ENCODE measurements at regions not wholly inside any gene's neighbourhood (a gene's known extent, or its start where the extent isn't known, plus 50 kb on each side); places are given as distances from the start of the nearest gene placed in this dataset.

GRCh38 chr4:144355811-144356757 lies 215.6 kb upstream of the GYPA start:
- DNase-seq (ENCODE audit: low spot score), result peak; percentile 3
- ATAC-seq, result peak; percentile 67
- Histone ChIP-seq H3K79me2 (ENCODE audit: insufficient read depth, low read length) (no peaks in the 10 kb centered on the region), H3K36me3 (replicated peaks in 1 of 2; ENCODE audit: control insufficient read depth in 1 of 2, insufficient read depth in 2 of 2, low read length in 2 of 2) (no peaks in the 10 kb centered on the region), H3K27me3 (ENCODE audit: control insufficient read depth in 1 of 2, insufficient read depth in 2 of 2, low read length in 2 of 2) (no peaks in the 10 kb centered on the region), H3K4me2 (ENCODE audit: low read depth, low read length) (no peak overlapping the region), H3K9ac (ENCODE audit: insufficient read depth, low read depth, low read length) (no peak overlapping the region), H2AFZ (ENCODE audit: low read length) (no peak overlapping the region), H3K9me3 (ENCODE audit: low read length) (no peaks in the 10 kb centered on the region), H4K20me1 (ENCODE audit: insufficient read depth, low read length) (no peaks in the 10 kb centered on the region), H3K4me3 (replicated peaks in 1 of 3; ENCODE audit: insufficient read depth in 1 of 3, low read depth in 2 of 3, low read length in 3 of 3) (no peak overlapping the region), H3K27ac (ENCODE audit: extremely low read length, insufficient read depth, low read length) (no peak overlapping the region), H3K4me1 (ENCODE audit: insufficient read depth, low read length) (no peaks in the 10 kb centered on the region)
- under 1% methylated on average over 10 of the region's 10 CpGs for WGBS (ENCODE audit: low lambda C conversion rate)
- ChIA-PET CTCF (ENCODE audit: low intra/inter-chr PET ratio, low total read pairs) (no interaction called here), POLR2A (no interaction called here)
- intact Hi-C loops (cut with micrococcal nuclease; ENCODE audit: unreplicated experiment), result no loop called here
- no TSS peak for BruUV-seq (replicated peaks)
- in situ Hi-C loops (cut with HindIII; ENCODE audit: extremely low pct_ligation_motif_present, low pct_unique_long_range_greater_than_20kb), result no loop called here
- FAIRE-seq, result no peak
- TF ChIP-seq TBX3 (IDR thresholded peaks at IDR 0.05; ENCODE audit: borderline replicate concordance) (no peak), ZNF30 (CRISPR knock-in tag; IDR thresholded peaks at IDR 0.05) (no peak), ZNF777 (CRISPR knock-in tag; IDR thresholded peaks at IDR 0.05) (no peak), PPARG (CRISPR knock-in tag; conservative IDR thresholded peaks at IDR 0.05) (no peak), NFRKB (IDR thresholded peaks at IDR 0.05) (no peak), DNMT1 (CRISPR knock-in tag; IDR thresholded peaks at IDR 0.05) (no peak), SRY (CRISPR knock-in tag; IDR thresholded peaks at IDR 0.05) (no peak), HNF1A (IDR thresholded peaks at IDR 0.05; ENCODE audit: low read depth) (no peak), HNF1A (CRISPR knock-in tag; IDR thresholded peaks at IDR 0.05; ENCODE audit: borderline replicate concordance) (no peak), AGO1 (IDR thresholded peaks at IDR 0.05; ENCODE audit: low read depth, low read length, poor library complexity, severe bottlenecking) (no peak), KLF13 (CRISPR knock-in tag; IDR thresholded peaks at IDR 0.05) (no peak)
